ENCODE measurements at regions not wholly inside any gene's neighbourhood (a gene's known extent, or its start where the extent isn't known, plus 50 kb on each side); places are given as distances from the start of the nearest gene placed in this dataset.

DNA sequence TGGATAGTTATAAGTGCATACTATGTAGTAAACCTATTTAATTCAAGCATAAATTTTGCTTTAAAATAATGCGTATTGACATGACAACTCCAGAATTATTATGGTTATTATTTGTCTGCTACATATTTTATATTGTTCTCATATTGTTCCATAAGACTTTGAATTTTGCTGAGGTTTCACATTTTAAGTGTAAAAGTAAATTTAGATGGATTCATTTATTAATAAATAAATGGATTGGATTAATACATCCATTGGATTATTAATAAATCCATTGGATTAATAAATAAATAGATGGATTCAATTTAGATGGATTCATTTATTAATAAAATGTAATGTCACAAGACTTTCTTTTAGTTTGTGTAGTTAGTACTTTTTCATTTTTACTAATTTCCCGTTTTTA, 1768.0 kb upstream of the PCDH10 start:
- no peak for DNase-seq (ENCODE audit: low read depth)
- TF ChIP-seq CTCF (conservative IDR thresholded peaks at IDR 0.05; ENCODE audit: low read depth, low read length), result no peak
- H3K4me3 ChIP-seq (ENCODE audit: low read depth, low read length), result no peak overlapping the region

DNA sequence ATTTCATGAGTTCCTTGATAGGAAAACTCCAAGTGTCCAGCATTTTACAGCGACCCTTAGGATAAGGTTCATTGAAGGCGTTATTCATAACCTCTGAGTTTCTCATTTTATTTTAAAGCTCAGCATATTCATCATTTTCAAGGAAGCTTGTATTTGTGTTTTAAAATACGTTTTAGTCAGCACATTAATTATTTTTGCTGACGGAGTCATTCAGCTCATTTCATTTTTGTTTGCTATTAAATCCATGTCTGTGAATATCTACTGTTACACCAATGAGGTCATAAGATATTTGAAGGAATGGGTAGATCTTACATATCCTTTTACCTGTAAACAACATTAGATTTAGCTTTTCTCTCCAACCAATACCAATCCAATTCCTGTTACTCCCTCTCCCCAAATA, 1766.3 kb upstream of the PCDH10 start:
- no peak for TF ChIP-seq CTCF (conservative IDR thresholded peaks at IDR 0.05; ENCODE audit: low read depth, low read length)
- no peak for DNase-seq (ENCODE audit: low read depth)
- no peak overlapping the region for H3K4me3 ChIP-seq (ENCODE audit: low read depth, low read length)

DNA sequence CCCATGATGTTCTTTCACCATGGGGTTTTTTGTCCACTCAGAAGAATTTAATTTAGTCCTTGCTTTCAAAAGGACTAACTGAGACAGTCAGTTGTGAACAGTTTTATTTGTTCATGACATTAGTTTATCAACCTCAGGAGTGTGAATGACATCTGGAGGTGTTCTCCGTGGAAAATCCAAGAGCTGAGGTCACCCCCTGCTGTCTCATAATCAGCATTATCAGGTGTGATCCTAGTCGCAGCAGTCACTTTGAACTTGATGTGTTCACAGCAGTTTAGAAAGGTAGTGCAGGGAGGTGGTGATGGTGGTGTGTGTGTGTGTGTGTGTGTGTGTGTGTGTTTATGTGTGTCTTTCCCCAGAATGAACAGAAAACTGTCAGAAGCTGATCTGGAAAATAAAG, 1760.8 kb upstream of the PCDH10 start:
- TF ChIP-seq CTCF (conservative IDR thresholded peaks at IDR 0.05; ENCODE audit: low read depth, low read length), result no peak
- no peak for DNase-seq (ENCODE audit: low read depth)
- H3K4me3 ChIP-seq (ENCODE audit: low read depth, low read length), result no peak overlapping the region

GRCh38 chr4:131408102-131408501, 1741.0 kb upstream of the PCDH10 start:
- TF ChIP-seq CTCF (conservative IDR thresholded peaks at IDR 0.05; ENCODE audit: low read depth, low read length), result no peak
- no peak for DNase-seq (ENCODE audit: low read depth)
- no peak overlapping the region for H3K4me3 ChIP-seq (ENCODE audit: low read depth, low read length)

DNA sequence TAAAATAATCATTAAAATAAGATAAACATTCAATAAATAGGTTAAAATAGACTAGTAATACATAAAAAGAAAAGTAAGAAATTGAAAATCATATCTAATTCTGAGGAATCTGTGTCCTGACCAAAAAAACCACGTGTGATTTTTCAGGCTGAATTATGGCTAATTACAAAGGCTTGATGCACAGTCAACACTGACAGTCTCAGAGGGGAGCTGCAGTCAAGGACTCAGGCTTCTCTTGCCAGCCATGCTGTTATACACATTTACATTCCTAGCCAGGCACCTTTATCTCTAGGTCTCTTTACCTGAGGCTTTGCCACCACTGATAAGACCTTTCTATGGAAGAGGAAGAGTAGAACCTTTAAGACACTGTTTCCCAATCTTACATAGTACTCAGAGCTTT, 1737.7 kb upstream of the PCDH10 start:
- TF ChIP-seq CTCF (conservative IDR thresholded peaks at IDR 0.05; ENCODE audit: low read depth, low read length), result no peak
- H3K4me3 ChIP-seq (ENCODE audit: low read depth, low read length), result no peak overlapping the region
- no peak for DNase-seq (ENCODE audit: low read depth)

DNA sequence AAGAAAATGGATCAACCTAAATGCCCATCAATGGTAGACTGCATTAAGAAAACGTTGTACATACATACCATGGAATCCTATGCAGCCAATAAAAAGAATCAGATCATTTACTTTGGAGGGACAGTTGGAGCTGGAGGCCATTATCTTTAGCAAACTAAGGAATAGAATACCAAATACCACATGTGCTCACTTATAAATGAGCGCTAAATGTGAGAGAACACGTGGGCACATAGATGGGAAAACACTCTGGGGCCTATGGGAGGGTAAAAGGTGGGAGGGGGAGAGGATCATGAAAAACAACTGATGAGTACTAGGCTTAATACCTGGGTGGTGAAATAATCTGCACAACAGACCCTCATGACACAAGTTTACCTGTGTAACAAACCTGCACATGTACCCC, 1729.9 kb upstream of the PCDH10 start:
- TF ChIP-seq CTCF (conservative IDR thresholded peaks at IDR 0.05; ENCODE audit: low read depth, low read length), result no peak

DNA sequence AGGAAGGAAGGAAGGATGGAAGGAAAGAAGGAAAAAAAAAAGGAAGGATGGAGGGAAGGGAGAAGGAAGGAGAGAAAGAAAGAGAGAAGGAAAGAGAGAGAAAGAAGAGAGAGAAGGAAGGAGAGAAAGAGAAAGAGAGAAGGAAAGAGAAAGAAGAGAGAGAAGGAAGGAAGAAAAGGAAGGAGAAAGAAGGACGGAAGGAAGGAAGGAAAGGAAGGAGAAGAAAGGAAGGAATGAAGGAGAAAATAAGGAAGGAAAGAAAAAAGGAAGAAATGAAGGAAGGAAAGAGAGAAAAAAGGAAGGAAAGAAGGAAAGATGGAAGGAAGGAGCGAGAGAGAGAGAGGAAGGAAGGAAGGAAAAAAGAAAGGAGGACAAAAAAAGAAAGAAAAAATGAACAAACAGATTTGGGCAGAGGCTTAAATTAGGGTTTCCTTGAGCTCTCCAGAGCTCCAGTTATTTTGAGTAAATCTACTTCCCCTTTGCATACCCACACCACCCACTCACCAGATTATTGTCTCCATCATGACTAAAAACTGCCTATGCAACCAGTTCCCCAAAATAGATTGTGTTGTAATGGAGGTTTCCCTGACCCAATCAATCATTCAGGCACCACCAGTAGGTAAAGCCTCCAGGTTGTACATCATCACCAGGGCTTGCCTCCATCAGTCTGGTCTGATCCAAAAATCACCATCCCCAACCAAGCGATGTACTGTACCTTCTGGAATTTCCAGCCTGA, 1722.9 kb upstream of the PCDH10 start:
- DNase-seq (ENCODE audit: low read depth), result no peak
- no peak overlapping the region for H3K4me3 ChIP-seq (ENCODE audit: low read depth, low read length)

More for the DNA sequence above, 1729.9 kb upstream of the PCDH10 start:
- H3K4me3 ChIP-seq (ENCODE audit: low read depth, low read length), result no peak overlapping the region
- DNase-seq (ENCODE audit: low read depth), result no peak

More for the DNA sequence above, 1722.9 kb upstream of the PCDH10 start:
- no peak for TF ChIP-seq CTCF (conservative IDR thresholded peaks at IDR 0.05; ENCODE audit: low read depth, low read length)

Data from choroid plexus epithelial cell (primary cell).